H9 (cell line): ENCODE measurements at regions not wholly inside any gene's neighbourhood (a gene's known extent, or its start where the extent isn't known, plus 50 kb on each side); places are given as distances from the start of the nearest gene placed in this dataset.

Experiments
- DNase-seq: peaks from one replicate; pipeline ENCODE4 v3.0.0-alpha.2; 2017
- H2AFZ ChIP-seq: one replicate; pipeline ENCODE4 v1.6.1; 2013; ENCODE audit warnings: mild to moderate bottlenecking, low read length, control low read depth, moderate library complexity
- H2AK5ac ChIP-seq: 2 replicates; pipeline ENCODE4 v1.6.1; 2013; ENCODE audit warnings: low read length, control low read depth, mixed read lengths; ENCODE audit not compliant: insufficient read length
- H2BK120ac ChIP-seq: one replicate; pipeline ENCODE4 v1.6.1; 2013; ENCODE audit warnings: low read depth, mild to moderate bottlenecking, low read length, control low read depth, inconsistent platforms; ENCODE audit not compliant: poor library complexity, severe bottlenecking
- H2BK12ac ChIP-seq: 2 replicates; pipeline ENCODE4 v1.6.1; 2013; ENCODE audit warnings: low read length, control low read depth, mixed read lengths, low read depth; ENCODE audit not compliant: insufficient read length
- H2BK15ac ChIP-seq: 2 replicates; pipeline ENCODE4 v1.6.1; 2013; ENCODE audit warnings: low read depth, low read length, control low read depth
- H2BK20ac ChIP-seq: one replicate; pipeline ENCODE4 v1.6.1; 2013; ENCODE audit warnings: low read depth, mild to moderate bottlenecking, low read length, control low read depth, inconsistent platforms; ENCODE audit not compliant: poor library complexity, severe bottlenecking
- H2BK5ac ChIP-seq: 2 replicates; pipeline ENCODE4 v1.6.1; 2013; ENCODE audit warnings: low read length, control low read depth, mixed read lengths; ENCODE audit not compliant: insufficient read length
- H3K14ac ChIP-seq: 2 replicates; pipeline ENCODE4 v1.6.1; 2013; ENCODE audit warnings: low read length, control low read depth; ENCODE audit not compliant: insufficient read depth
- H3K18ac ChIP-seq: 2 replicates; pipeline ENCODE4 v1.6.1; 2013; ENCODE audit warnings: low read depth, mild to moderate bottlenecking, mixed read lengths, low read length, control low read depth; ENCODE audit not compliant: insufficient read length
- H3K23ac ChIP-seq: 2 replicates; pipeline ENCODE4 v1.6.1; 2013; ENCODE audit warnings: low read length, control low read depth, mixed read lengths, low read depth; ENCODE audit not compliant: insufficient read length
- H3K23me2 ChIP-seq: 2 replicates; pipeline ENCODE4 v1.6.1; 2013; ENCODE audit warnings: low read depth, mild to moderate bottlenecking, mixed read lengths, low read length, control low read depth; ENCODE audit not compliant: insufficient read length, poor library complexity, severe bottlenecking
- H3K27ac ChIP-seq: 2 replicates; pipeline ENCODE4 v1.5.1; 2013; ENCODE audit warnings: low read length, control low read depth, mixed read lengths, low read depth; ENCODE audit not compliant: insufficient read length
- H3K27me3 ChIP-seq: 2 replicates; pipeline ENCODE4 v1.6.1; 2013; ENCODE audit warnings: low read length, control low read depth, inconsistent platforms; ENCODE audit not compliant: insufficient read depth
- H3K4ac ChIP-seq: 2 replicates; pipeline ENCODE4 v1.6.1; 2013; ENCODE audit warnings: low read depth, mild to moderate bottlenecking, control low read depth, inconsistent platforms, low read length, moderate library complexity
- H3K4me1 ChIP-seq: 2 replicates; pipeline ENCODE4 v1.6.1; 2013; ENCODE audit warnings: low read length, control low read depth, inconsistent platforms; ENCODE audit not compliant: insufficient read depth
- H3K4me2 ChIP-seq: 2 replicates; pipeline ENCODE4 v1.6.1; 2013; ENCODE audit warnings: low read length, control low read depth, mixed read lengths; ENCODE audit not compliant: insufficient read length, insufficient read depth
- H3K56ac ChIP-seq: 2 replicates; pipeline ENCODE4 v1.6.1; 2013; ENCODE audit warnings: low read depth, mild to moderate bottlenecking, mixed read lengths, low read length, control low read depth; ENCODE audit not compliant: insufficient read length
- H3K79me1 ChIP-seq: 2 replicates; pipeline ENCODE4 v1.6.1; 2013; ENCODE audit warnings: low read depth, mild to moderate bottlenecking, moderate library complexity, low read length, control low read depth, inconsistent platforms; ENCODE audit not compliant: insufficient read depth, poor library complexity, severe bottlenecking
- H3K79me2 ChIP-seq: 2 replicates; pipeline ENCODE4 v1.6.1; 2013; ENCODE audit warnings: low read length, control low read depth, inconsistent platforms; ENCODE audit not compliant: insufficient read depth
- H3K9ac ChIP-seq: 2 replicates; pipeline ENCODE4 v1.6.1; 2013; ENCODE audit warnings: low read length, control low read depth, mixed read lengths; ENCODE audit not compliant: insufficient read length; ENCODE audit errors: extremely low read depth
- H3K9me3 ChIP-seq: one replicate; pipeline ENCODE4 v1.6.1; 2013; ENCODE audit warnings: low read depth, low read length, inconsistent platforms; ENCODE audit not compliant: control insufficient read depth
- H3T11ph ChIP-seq: one replicate; pipeline ENCODE4 v1.6.1; 2013; ENCODE audit warnings: mild to moderate bottlenecking, low read length, control low read depth, inconsistent platforms
- H4K20me1 ChIP-seq: one replicate; pipeline ENCODE4 v1.6.1; 2013; ENCODE audit not compliant: control insufficient read depth, insufficient read length, insufficient read depth
- H4K5ac ChIP-seq: 2 replicates; pipeline ENCODE4 v1.6.1; 2013; ENCODE audit warnings: low read depth, mild to moderate bottlenecking, mixed read lengths, low read length, control low read depth; ENCODE audit not compliant: insufficient read length
- H4K8ac ChIP-seq: replicated peaks from 2 replicates; pipeline ENCODE4 v1.6.1; 2013; ENCODE audit warnings: low read length, control low read depth, mixed read lengths, low read depth; ENCODE audit not compliant: insufficient read length
- H4K91ac ChIP-seq: 2 replicates; pipeline ENCODE4 v1.6.1; 2013; ENCODE audit warnings: low read depth, mild to moderate bottlenecking, moderate library complexity, mixed read lengths, low read length, control low read depth; ENCODE audit not compliant: insufficient read length
- H3K27ac Mint-ChIP-seq, 3 experiments: 2 replicates in 2 of 3; 3 replicates in 1 of 3; pipeline ENCODE4 v1.8.0; 2020 to 2021; ENCODE audit warnings: mixed read lengths in 3 of 3, mild to moderate bottlenecking in 1 of 3, moderate library complexity in 1 of 3
- H3K27me3 Mint-ChIP-seq: 2 replicates; pipeline ENCODE4 v1.8.0; 2021; ENCODE audit warnings: low read depth, mild to moderate bottlenecking, moderate library complexity, mixed read lengths
- H3K36me3 Mint-ChIP-seq, 3 experiments: 2 replicates in 2 of 3; 3 replicates in 1 of 3; pipeline ENCODE4 v1.8.0; 2020 to 2021; ENCODE audit warnings: low read depth in 3 of 3, mixed read lengths in 3 of 3; ENCODE audit not compliant: insufficient read depth in 1 of 3
- H3K4me1 Mint-ChIP-seq, 2 experiments: 2 replicates each; pipeline ENCODE4 v1.8.0; 2020; ENCODE audit warnings: mixed read lengths in 2 of 2
- H3K4me3 Mint-ChIP-seq, 2 experiments: 2 replicates in 1 of 2; 3 replicates in 1 of 2; pipeline ENCODE4 v1.8.0; 2020 to 2021; ENCODE audit warnings: mild to moderate bottlenecking in 2 of 2, mixed read lengths in 2 of 2, moderate library complexity in 1 of 2
- H3K9me3 Mint-ChIP-seq, 2 experiments: 2 replicates in 1 of 2; 3 replicates in 1 of 2; pipeline ENCODE4 v1.8.0; 2020; ENCODE audit warnings: mild to moderate bottlenecking in 2 of 2, mixed read lengths in 2 of 2, moderate library complexity in 1 of 2
- CTCF ChIP-seq: fragments of 200-600 bp; sonication (generic); conservative IDR thresholded peaks from 3 replicates; pipeline ENCODE4 v1.8.0; 2021; ENCODE audit warnings: antibody characterized with exemption, mild to moderate bottlenecking
- WGBS: extraction: QIAGEN DNeasy Blood & Tissue Kit; methylation state at CpG from one replicate; pipeline ENCODE4 v1.1.7; 2013; ENCODE audit warnings: missing lambda C conversion rate, low lambda C conversion rate, mixed read lengths; ENCODE audit not compliant: insufficient read length; ENCODE audit errors: extremely low coverage; 5-methylcytosine and 5-hydroxymethylcytosine counted together

GRCh38 chr16:60882816-60883215, 1153.4 kb downstream of the CDH8 start:
- Histone ChIP-seq H3K27ac (no peak overlapping the region), H2BK120ac (no peak overlapping the region), H2BK20ac (no peak overlapping the region), H3K9me3 (no peaks in the 10 kb centered on the region), H3K27me3 (no peaks in the 10 kb centered on the region), H4K8ac (no peak overlapping the region), H3K79me2 (no peaks in the 10 kb centered on the region), H3K23ac (no peak overlapping the region), H3K23me2 (no peaks in the 10 kb centered on the region), H3K4me1 (no peaks in the 10 kb centered on the region), H3K18ac (no peak overlapping the region), H3K4me2 (no peak overlapping the region), H2BK5ac (no peak overlapping the region), H2AFZ (no peak overlapping the region), H4K5ac (no peak overlapping the region), H3K56ac (no peak overlapping the region), H2BK15ac (no peak overlapping the region), H4K20me1 (no peaks in the 10 kb centered on the region), H3K4ac (no peak overlapping the region), H3K14ac (no peak overlapping the region), H4K91ac (no peak overlapping the region), H3K79me1 (no peaks in the 10 kb centered on the region), H3T11ph (no peak overlapping the region), H2AK5ac (no peak overlapping the region), H2BK12ac (no peak overlapping the region), H3K9ac (no peak overlapping the region)
- H3K27me3 Mint-ChIP-seq: no peaks in the 10 kb centered on the region
- H3K9me3 Mint-ChIP-seq: peaks cover 8 to 9% of the 10 kb centered on the region in 2 experiments
- H3K36me3 Mint-ChIP-seq: peaks cover 0 to 5% (median 0%) of the 10 kb centered on the region in 3 experiments; a peak in 1 of 7 replicates
- no CpG with 5 or more reads among the region's 2 CpGs for WGBS
- H3K27ac Mint-ChIP-seq: no peak overlapping the region
- TF ChIP-seq CTCF: no peak
- no peak overlapping the region for H3K4me3 Mint-ChIP-seq
- no peak for DNase-seq
- H3K4me1 Mint-ChIP-seq: no peaks in the 10 kb centered on the region
